ENCODE measurements at regions not wholly inside any gene's neighbourhood (a gene's known extent, or its start where the extent isn't known, plus 50 kb on each side); places are given as distances from the start of the nearest gene placed in this dataset.

DNA sequence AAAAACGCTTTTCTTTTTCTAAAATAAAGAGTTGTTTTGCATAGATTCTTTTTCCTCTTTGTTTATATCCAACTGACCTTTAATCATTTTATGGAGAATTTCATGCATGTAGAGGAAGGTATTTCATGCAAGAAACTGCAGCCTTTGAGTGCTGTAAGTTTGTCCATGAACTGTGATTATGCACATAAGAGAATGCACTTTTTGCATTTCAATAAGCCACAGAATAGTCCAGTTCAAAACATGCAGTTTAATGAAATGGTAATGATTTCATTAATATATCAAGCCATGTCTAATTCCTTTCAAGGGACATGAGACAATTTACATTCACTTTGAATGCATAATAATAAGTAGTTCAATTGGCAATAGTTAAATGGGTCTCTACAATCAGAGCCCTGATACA, 386.3 kb downstream of the LRATD1 start:
- no peak overlapping the region for H3K4me3 ChIP-seq
- TF ChIP-seq, protein P1, sequence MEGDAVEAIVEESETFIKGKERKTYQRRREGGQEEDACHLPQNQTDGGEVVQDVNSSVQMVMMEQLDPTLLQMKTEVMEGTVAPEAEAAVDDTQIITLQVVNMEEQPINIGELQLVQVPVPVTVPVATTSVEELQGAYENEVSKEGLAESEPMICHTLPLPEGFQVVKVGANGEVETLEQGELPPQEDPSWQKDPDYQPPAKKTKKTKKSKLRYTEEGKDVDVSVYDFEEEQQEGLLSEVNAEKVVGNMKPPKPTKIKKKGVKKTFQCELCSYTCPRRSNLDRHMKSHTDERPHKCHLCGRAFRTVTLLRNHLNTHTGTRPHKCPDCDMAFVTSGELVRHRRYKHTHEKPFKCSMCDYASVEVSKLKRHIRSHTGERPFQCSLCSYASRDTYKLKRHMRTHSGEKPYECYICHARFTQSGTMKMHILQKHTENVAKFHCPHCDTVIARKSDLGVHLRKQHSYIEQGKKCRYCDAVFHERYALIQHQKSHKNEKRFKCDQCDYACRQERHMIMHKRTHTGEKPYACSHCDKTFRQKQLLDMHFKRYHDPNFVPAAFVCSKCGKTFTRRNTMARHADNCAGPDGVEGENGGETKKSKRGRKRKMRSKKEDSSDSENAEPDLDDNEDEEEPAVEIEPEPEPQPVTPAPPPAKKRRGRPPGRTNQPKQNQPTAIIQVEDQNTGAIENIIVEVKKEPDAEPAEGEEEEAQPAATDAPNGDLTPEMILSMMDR (IDR thresholded peaks at IDR 0.05): no peak
- H3K9me3 ChIP-seq: peaks cover 0 to 14% (median 0%) of the 10 kb centered on the region in 11 donors
- no peaks in the 10 kb centered on the region for H3K36me3 ChIP-seq
- no peak overlapping the region for H3K27ac ChIP-seq
- ATAC-seq: no peak
- intact Hi-C loops (cut with DNase I): no loop called here
- no peaks in the 10 kb centered on the region for H3K4me1 ChIP-seq
- no peaks in the 10 kb centered on the region for H3K27me3 ChIP-seq
- DNase-seq: no peak
- 60 to 84% methylated on average over 1 of the region's 1 CpG for WGBS, 2 donors

DNA sequence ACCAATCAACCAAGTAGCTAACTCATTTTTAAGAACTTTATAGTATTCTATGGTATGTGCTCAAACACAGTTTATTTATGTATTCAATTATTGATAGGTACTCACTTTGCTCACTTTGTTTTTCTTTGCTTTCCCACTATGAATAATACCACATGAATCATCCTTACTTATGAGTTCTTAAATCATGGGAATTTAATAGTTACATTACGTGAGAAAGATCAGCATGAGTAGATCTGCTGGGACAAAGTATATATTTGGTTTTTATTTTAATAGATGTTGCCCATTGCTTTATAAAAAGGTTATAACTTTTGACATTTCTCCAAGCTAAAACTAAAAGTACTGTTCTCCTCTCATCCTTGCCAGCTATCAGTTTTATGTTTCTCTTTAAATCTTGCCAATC, 390.7 kb downstream of the LRATD1 start:
- intact Hi-C loops (cut with DNase I): no loop called here
- H3K9me3 ChIP-seq: no peaks in the 10 kb centered on the region
- DNase-seq: no peak
- no peak for ATAC-seq
- no peaks in the 10 kb centered on the region for H3K36me3 ChIP-seq
- no peaks in the 10 kb centered on the region for H3K27me3 ChIP-seq
- no peak overlapping the region for H3K4me3 ChIP-seq
- TF ChIP-seq, protein P1 (IDR thresholded peaks at IDR 0.05): no peak
- H3K27ac ChIP-seq: no peak overlapping the region
- no peaks in the 10 kb centered on the region for H3K4me1 ChIP-seq
- 77 to 80% methylated on average over 1 of the region's 1 CpG for WGBS, 2 donors

DNA sequence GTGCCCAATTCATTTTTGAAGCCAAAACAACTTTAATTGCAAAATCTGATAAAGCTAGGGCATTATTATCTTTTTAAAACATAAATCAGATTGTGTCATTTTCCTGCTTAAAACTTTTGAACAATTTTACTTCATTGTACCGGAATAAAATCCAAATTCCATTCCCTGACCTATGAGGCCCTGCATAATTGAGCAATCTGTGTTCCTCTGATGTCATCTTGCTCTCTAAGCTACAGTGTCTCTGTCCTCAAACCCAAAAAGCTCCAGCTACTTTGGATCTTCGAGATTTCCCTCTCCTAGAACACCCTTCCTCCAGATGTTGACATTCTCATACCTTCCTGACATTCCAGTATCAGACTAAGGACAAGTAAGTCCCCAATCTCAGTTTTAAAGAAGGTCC, 395.9 kb downstream of the LRATD1 start:
- no peak for DNase-seq
- no peak overlapping the region for H3K4me3 ChIP-seq
- H3K36me3 ChIP-seq: no peaks in the 10 kb centered on the region
- 47 to 59% methylated on average over 2 of the region's 2 CpGs for WGBS, 2 donors
- H3K4me1 ChIP-seq: no peaks in the 10 kb centered on the region
- no peak for ATAC-seq
- H3K27ac ChIP-seq: no peak overlapping the region
- TF ChIP-seq, protein P1 (IDR thresholded peaks at IDR 0.05): no peak
- no peaks in the 10 kb centered on the region for H3K27me3 ChIP-seq
- H3K9me3 ChIP-seq: no peaks in the 10 kb centered on the region
- intact Hi-C loops (cut with DNase I): no loop called here

DNA sequence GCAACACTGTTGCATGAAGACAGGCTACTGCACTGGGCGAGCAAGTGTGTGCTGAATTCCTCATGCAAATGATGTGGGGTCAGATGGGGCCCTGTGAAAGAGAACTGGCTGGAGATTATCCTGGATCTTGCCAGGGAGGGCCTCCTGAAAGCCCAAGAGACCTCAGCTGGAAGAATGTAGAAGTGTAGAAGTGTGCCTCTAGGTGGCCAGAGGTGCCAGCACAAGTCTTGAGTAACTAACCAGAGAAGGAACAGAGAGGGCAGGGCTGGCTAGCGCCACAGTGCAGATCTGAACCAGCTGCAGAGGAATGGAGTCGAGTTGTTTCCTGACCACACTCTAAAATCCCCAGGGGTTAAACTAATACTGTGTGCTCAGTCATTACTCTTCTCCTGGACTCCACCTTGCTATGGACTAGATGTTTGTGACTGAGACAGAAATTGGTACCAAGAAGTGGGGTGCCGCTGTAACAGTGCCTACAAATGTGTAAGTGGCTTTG, 399.3 kb downstream of the LRATD1 start:
- no peaks in the 10 kb centered on the region for H3K27me3 ChIP-seq
- H3K4me3 ChIP-seq: no peak overlapping the region
- intact Hi-C loops (cut with DNase I): no loop called here
- no peaks in the 10 kb centered on the region for H3K4me1 ChIP-seq
- DNase-seq (no peak), ATAC-seq (no peak)
- TF ChIP-seq, protein P1 (IDR thresholded peaks at IDR 0.05): no peak
- H3K36me3 ChIP-seq: no peaks in the 10 kb centered on the region
- no peaks in the 10 kb centered on the region for H3K9me3 ChIP-seq
- H3K27ac ChIP-seq: no peak overlapping the region
- WGBS, 2 donors: 73% methylated on average over 4 of the region's 4 CpGs
